Spleen (tissue), 11 donors: ENCODE measurements at regions not wholly inside any gene's neighbourhood (a gene's known extent, or its start where the extent isn't known, plus 50 kb on each side); places are given as distances from the start of the nearest gene placed in this dataset.
"Not testable (repeated sequence)": the region's sequence is repeated elsewhere in the genome, so short reads cannot be mapped to it uniquely, and the experiment has no call there.

Source experiments
- DNase-seq: peaks from one replicate; pipeline ENCODE4 v3.0.0-alpha.2; 2020
- H3K27ac ChIP-seq, 8 donors: fragments of 200-600 bp; sonication (generic) in 7 of 8; 1 replicate in 4 of 8; 2 replicates in 4 of 8; pipeline versions ENCODE4 v1.5.0 to v1.8.0; 2016 to 2021; ENCODE audit warnings: inconsistent platforms in 4 of 8, mild to moderate bottlenecking in 4 of 8, moderate library complexity in 1 of 8
- H3K27me3 ChIP-seq, 7 donors: fragments of 200-600 bp; sonication (generic) in 6 of 7; replicated peaks in 1 of 7; 1 replicate in 4 of 7; 2 replicates in 3 of 7; pipeline versions ENCODE4 v1.5.0 to v1.8.0; 2016 to 2021; ENCODE audit warnings: inconsistent platforms in 3 of 7, mild to moderate bottlenecking in 1 of 7
- H3K36me3 ChIP-seq, 6 donors: fragments of 200-600 bp; sonication (generic) in 5 of 6; 1 replicate in 4 of 6; 2 replicates in 2 of 6; pipeline versions ENCODE4 v1.5.0 to v1.8.0; 2016 to 2021; ENCODE audit warnings: inconsistent platforms in 2 of 6
- H3K4me1 ChIP-seq, 6 donors: fragments of 200-600 bp; sonication (generic) in 5 of 6; 1 replicate in 3 of 6; 2 replicates in 3 of 6; pipeline versions ENCODE4 v1.5.0 to v1.8.0; 2016 to 2021; ENCODE audit warnings: inconsistent platforms in 3 of 6
- H3K4me3 ChIP-seq, 8 donors: fragments of 200-600 bp; sonication (generic) in 7 of 8; 1 replicate in 4 of 8; 2 replicates in 4 of 8; pipeline versions ENCODE4 v1.5.0 to v1.8.0; 2016 to 2021; ENCODE audit warnings: inconsistent platforms in 4 of 8, mild to moderate bottlenecking in 4 of 8, moderate library complexity in 2 of 8
- H3K9me3 ChIP-seq, 8 donors: fragments of 200-600 bp; sonication (generic) in 7 of 8; 1 replicate in 4 of 8; 2 replicates in 4 of 8; pipeline versions ENCODE4 v1.5.0 to v1.8.0; 2016 to 2021; ENCODE audit warnings: inconsistent platforms in 4 of 8
- POLR2A ChIP-seq, 3 donors: fragments of 450-650 bp; IDR thresholded peaks; one replicate each; pipeline ENCODE4 v1.5.1; 2017; ENCODE audit warnings: antibody characterized with exemption in 3 of 3, mild to moderate bottlenecking in 1 of 3
- POLR2AphosphoS5 ChIP-seq, 3 donors: sonication (generic); formaldehyde crosslinking; IDR thresholded peaks; one replicate each; pipeline ENCODE4 v1.5.1; 2017; ENCODE audit warnings: antibody characterized with exemption in 3 of 3
- WGBS, 5 donors: extraction: QIAGEN DNeasy Blood & Tissue Kit in 3 of 5; methylation state at CpG; one replicate each; pipeline versions ENCODE4 v1.1.5 to v1.1.7; 2013 to 2018; 5-methylcytosine and 5-hydroxymethylcytosine counted together
- intact Hi-C: fragments of 100-400 bp; cut with DNase I; formaldehyde crosslinking; loops from one replicate; pipeline ENCODE4 v1.15.0; 2023; ENCODE audit warnings: low total_unique reads
- TF ChIP-seq, protein P1 (sequence below), 11 experiments: fragments of 200-600 bp in 7 of 11; fragments of 450-650 bp in 4 of 11; sonication (generic) in 4 of 11; IDR thresholded peaks in 8 of 11; conservative IDR thresholded peaks in 3 of 11; 1 replicate in 7 of 11; 2 replicates in 4 of 11; pipeline versions ENCODE4 v1.4.0 to v1.8.0; 2016 to 2021; ENCODE audit warnings: antibody characterized with exemption in 11 of 11, inconsistent platforms in 4 of 11, mild to moderate bottlenecking in 1 of 11
- donor health status: healthy with polysubstance abuse.
- donor health status: DM: no; HTN: no; CAD: no; lungs with moderate emphysema.
- donor health status: DM: no; HTN: no; CAD: no.
- donor health status: Bipolar disorder and iron deficiency.
- donor health status: healthy.
- donor health status: DM: no; HTN: no; CAD: no.
- donor health status: DM: yes; HTN: yes; CAD: no.

DNA sequence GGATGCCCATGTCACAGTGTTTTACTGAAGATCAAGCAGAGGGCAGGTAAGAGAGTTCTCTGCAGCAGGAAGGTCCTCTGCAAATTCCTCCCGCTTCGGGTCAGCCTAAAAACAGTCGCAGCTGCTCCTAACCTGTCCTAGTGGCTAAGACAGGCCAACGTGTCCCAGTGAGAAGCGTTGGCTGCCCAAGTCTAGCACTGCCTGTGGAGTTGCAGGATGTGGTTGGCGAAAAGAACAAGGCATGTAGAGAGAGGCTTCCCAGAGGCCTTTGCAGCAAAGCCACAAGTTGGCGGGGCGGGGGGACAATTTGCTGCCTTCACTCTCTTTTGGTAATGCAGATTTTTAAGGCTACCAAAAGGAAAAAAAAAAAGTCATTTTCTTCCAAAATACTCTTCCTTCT, 340.1 kb downstream of the BCL11B start:
- TF ChIP-seq POLR2AphosphoS5 (IDR thresholded peaks at IDR 0.05) (peak in 2 of 3 donors; percentile 42 to 50), POLR2A (IDR thresholded peaks at IDR 0.05) (no peak)
- TF ChIP-seq, protein P1, sequence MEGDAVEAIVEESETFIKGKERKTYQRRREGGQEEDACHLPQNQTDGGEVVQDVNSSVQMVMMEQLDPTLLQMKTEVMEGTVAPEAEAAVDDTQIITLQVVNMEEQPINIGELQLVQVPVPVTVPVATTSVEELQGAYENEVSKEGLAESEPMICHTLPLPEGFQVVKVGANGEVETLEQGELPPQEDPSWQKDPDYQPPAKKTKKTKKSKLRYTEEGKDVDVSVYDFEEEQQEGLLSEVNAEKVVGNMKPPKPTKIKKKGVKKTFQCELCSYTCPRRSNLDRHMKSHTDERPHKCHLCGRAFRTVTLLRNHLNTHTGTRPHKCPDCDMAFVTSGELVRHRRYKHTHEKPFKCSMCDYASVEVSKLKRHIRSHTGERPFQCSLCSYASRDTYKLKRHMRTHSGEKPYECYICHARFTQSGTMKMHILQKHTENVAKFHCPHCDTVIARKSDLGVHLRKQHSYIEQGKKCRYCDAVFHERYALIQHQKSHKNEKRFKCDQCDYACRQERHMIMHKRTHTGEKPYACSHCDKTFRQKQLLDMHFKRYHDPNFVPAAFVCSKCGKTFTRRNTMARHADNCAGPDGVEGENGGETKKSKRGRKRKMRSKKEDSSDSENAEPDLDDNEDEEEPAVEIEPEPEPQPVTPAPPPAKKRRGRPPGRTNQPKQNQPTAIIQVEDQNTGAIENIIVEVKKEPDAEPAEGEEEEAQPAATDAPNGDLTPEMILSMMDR (IDR thresholded peaks at IDR 0.05 in 8 of 11, conservative IDR thresholded peaks at IDR 0.05 in 3 of 11) = no peak
- WGBS, 5 donors = 63 to 71% (median 63%) methylated on average over 8 of the region's 8 CpGs
- H3K27me3 ChIP-seq = no peaks in the 10 kb centered on the region
- peak; percentile 84 for DNase-seq
- peak overlapping the region in 4 of 8 donors; percentile 28 to 71 (median 34) for H3K27ac ChIP-seq
- intact Hi-C loops = no loop called here
- no peaks in the 10 kb centered on the region for H3K36me3 ChIP-seq
- H3K9me3 ChIP-seq = no peaks in the 10 kb centered on the region
- no peak overlapping the region for H3K4me3 ChIP-seq
- H3K4me1 ChIP-seq = peaks cover 0 to 25% (median 4%) of the 10 kb centered on the region in 6 donors

DNA sequence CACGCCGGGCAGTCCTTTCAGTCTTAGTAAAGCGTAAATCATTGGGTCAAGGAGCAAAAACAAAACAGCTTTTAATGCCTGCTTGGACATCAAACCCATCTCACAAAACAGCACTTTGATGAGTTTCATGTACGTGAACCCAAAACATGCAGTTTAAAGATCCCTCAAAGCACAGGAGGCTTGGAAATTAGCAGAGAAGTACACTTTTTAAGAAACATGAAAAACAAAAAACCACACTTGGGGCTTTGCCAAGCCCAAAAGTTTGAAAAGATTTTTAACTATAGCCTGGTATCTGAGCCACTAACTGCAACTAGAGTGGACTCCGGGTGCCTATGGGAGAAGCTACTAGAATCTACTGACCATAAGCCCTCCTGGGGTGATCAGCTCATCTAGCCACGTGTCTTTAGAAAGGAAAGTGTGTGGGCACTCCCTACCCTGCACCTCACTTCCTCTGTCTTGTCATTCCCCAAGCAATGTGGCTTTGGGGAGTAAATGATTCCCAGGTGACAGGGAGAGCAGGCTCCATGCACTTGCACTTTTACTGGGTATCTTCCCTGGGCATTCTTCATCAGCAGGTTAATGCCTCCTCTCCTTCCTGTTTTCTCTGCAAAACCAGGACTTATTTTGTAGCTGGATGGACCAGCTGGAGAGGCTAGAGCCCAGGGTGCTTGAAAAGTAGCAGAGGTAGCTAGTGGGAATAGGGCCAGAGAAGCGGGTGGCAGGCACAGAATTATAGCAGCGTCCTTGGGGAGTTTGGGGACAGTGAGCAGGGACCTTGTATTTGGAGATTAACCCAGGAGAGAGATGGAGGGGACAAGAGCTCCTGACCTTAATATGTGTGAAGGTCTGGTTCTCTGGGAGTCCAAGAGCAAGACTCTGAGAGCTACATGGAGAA, 339.3 kb downstream of the BCL11B start:
- Histone ChIP-seq H3K4me3 (no peak overlapping the region), H3K27me3 (no peaks in the 10 kb centered on the region), H3K27ac (peak overlapping the region in 4 of 8 donors; percentile 9 to 37 (median 25)), H3K36me3 (no peaks in the 10 kb centered on the region), H3K9me3 (no peaks in the 10 kb centered on the region), H3K4me1 (peaks cover 0 to 25% (median 4%) of the 10 kb centered on the region in 6 donors)
- intact Hi-C loops = no loop called here
- peak; percentile 28 for DNase-seq
- 65 to 72% (median 70%) methylated on average over 8 of the region's 8 CpGs for WGBS, 5 donors
- no peak for TF ChIP-seq POLR2AphosphoS5 (IDR thresholded peaks at IDR 0.05)
- TF ChIP-seq, protein P1 (IDR thresholded peaks at IDR 0.05 in 8 of 11, conservative IDR thresholded peaks at IDR 0.05 in 3 of 11) = no peak
- no peak for TF ChIP-seq POLR2A (IDR thresholded peaks at IDR 0.05)

DNA sequence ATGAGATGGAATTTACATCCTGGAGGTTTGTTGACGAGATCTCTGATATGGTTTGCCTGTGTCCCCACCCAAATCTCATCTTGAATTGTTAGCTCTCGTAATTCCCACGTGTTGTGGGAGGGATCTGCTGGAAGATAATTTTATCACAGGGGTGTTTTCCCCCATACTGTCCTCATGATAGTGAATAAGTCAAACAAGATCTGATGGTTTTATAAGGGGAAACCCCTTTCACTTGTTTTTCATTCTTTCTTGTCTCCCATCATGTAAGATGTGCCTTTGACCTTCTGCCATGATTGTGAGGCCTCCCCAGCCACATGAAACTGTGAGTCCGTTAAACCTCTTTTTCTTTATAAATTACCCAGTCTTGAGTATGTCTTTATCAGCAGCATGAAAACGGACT, 337.4 kb downstream of the BCL11B start:
- H3K36me3 ChIP-seq, H3K27ac ChIP-seq, H3K27me3 ChIP-seq, H3K9me3 ChIP-seq, H3K4me3 ChIP-seq, intact Hi-C loops, DNase-seq: not testable (repeated sequence)
- peaks cover 0 to 25% (median 4%) of the 10 kb centered on the region in 6 donors for H3K4me1 ChIP-seq
- 73 to 86% (median 77%) methylated on average over 5 of the region's 5 CpGs for WGBS, 5 donors

DNA sequence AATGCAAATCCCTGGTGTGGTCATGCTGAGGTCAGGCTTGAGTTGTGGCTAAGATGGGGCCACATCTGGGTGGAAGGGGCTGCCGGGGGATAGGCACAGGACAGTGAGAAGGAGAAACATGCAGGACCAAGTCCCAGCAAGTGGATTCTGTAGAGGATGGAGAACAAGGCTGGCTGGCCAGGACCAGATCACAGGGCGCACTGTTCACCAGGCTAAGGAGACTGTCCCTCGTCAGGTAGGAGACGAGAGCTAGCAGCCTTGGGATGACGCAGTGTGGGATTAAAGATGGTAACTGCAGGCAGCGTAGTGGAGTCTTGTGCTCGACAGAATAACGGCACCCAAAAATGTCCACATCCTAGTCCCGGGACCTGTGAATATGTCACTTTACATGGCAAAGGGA, 336.1 kb downstream of the BCL11B start:
- H3K4me3 ChIP-seq = no peak overlapping the region
- peaks cover 0 to 25% (median 4%) of the 10 kb centered on the region in 6 donors for H3K4me1 ChIP-seq
- H3K27ac ChIP-seq = no peak overlapping the region
- intact Hi-C loops = no loop called here
- no peaks in the 10 kb centered on the region for H3K36me3 ChIP-seq
- no peaks in the 10 kb centered on the region for H3K27me3 ChIP-seq
- 94 to 96% (median 96%) methylated on average over 9 of the region's 9 CpGs for WGBS, 5 donors
- TF ChIP-seq, protein P1 (IDR thresholded peaks at IDR 0.05 in 8 of 11, conservative IDR thresholded peaks at IDR 0.05 in 3 of 11) = no peak
- TF ChIP-seq POLR2A (IDR thresholded peaks at IDR 0.05) (no peak), POLR2AphosphoS5 (IDR thresholded peaks at IDR 0.05) (no peak)
- peak; percentile 24 for DNase-seq
- no peaks in the 10 kb centered on the region for H3K9me3 ChIP-seq
